H9 (cell line): ENCODE measurements at regions not wholly inside any gene's neighbourhood (a gene's known extent, or its start where the extent isn't known, plus 50 kb on each side); places are given as distances from the start of the nearest gene placed in this dataset.

ENCODE experiments used
- DNase-seq: peaks from one replicate; pipeline ENCODE4 v3.0.0-alpha.2; 2017
- H2AFZ ChIP-seq: one replicate; pipeline ENCODE4 v1.6.1; 2013; ENCODE audit warnings: mild to moderate bottlenecking, low read length, control low read depth, moderate library complexity
- H2AK5ac ChIP-seq: 2 replicates; pipeline ENCODE4 v1.6.1; 2013; ENCODE audit warnings: low read length, control low read depth, mixed read lengths; ENCODE audit not compliant: insufficient read length
- H2BK120ac ChIP-seq: one replicate; pipeline ENCODE4 v1.6.1; 2013; ENCODE audit warnings: low read depth, mild to moderate bottlenecking, low read length, control low read depth, inconsistent platforms; ENCODE audit not compliant: poor library complexity, severe bottlenecking
- H2BK12ac ChIP-seq: 2 replicates; pipeline ENCODE4 v1.6.1; 2013; ENCODE audit warnings: low read length, control low read depth, mixed read lengths, low read depth; ENCODE audit not compliant: insufficient read length
- H2BK15ac ChIP-seq: 2 replicates; pipeline ENCODE4 v1.6.1; 2013; ENCODE audit warnings: low read depth, low read length, control low read depth
- H2BK20ac ChIP-seq: one replicate; pipeline ENCODE4 v1.6.1; 2013; ENCODE audit warnings: low read depth, mild to moderate bottlenecking, low read length, control low read depth, inconsistent platforms; ENCODE audit not compliant: poor library complexity, severe bottlenecking
- H2BK5ac ChIP-seq: 2 replicates; pipeline ENCODE4 v1.6.1; 2013; ENCODE audit warnings: low read length, control low read depth, mixed read lengths; ENCODE audit not compliant: insufficient read length
- H3K14ac ChIP-seq: 2 replicates; pipeline ENCODE4 v1.6.1; 2013; ENCODE audit warnings: low read length, control low read depth; ENCODE audit not compliant: insufficient read depth
- H3K18ac ChIP-seq: 2 replicates; pipeline ENCODE4 v1.6.1; 2013; ENCODE audit warnings: low read depth, mild to moderate bottlenecking, mixed read lengths, low read length, control low read depth; ENCODE audit not compliant: insufficient read length
- H3K23ac ChIP-seq: 2 replicates; pipeline ENCODE4 v1.6.1; 2013; ENCODE audit warnings: low read length, control low read depth, mixed read lengths, low read depth; ENCODE audit not compliant: insufficient read length
- H3K23me2 ChIP-seq: 2 replicates; pipeline ENCODE4 v1.6.1; 2013; ENCODE audit warnings: low read depth, mild to moderate bottlenecking, mixed read lengths, low read length, control low read depth; ENCODE audit not compliant: insufficient read length, poor library complexity, severe bottlenecking
- H3K27ac ChIP-seq: 2 replicates; pipeline ENCODE4 v1.5.1; 2013; ENCODE audit warnings: low read length, control low read depth, mixed read lengths, low read depth; ENCODE audit not compliant: insufficient read length
- H3K27me3 ChIP-seq: 2 replicates; pipeline ENCODE4 v1.6.1; 2013; ENCODE audit warnings: low read length, control low read depth, inconsistent platforms; ENCODE audit not compliant: insufficient read depth
- H3K4ac ChIP-seq: 2 replicates; pipeline ENCODE4 v1.6.1; 2013; ENCODE audit warnings: low read depth, mild to moderate bottlenecking, control low read depth, inconsistent platforms, low read length, moderate library complexity
- H3K4me1 ChIP-seq: 2 replicates; pipeline ENCODE4 v1.6.1; 2013; ENCODE audit warnings: low read length, control low read depth, inconsistent platforms; ENCODE audit not compliant: insufficient read depth
- H3K4me2 ChIP-seq: 2 replicates; pipeline ENCODE4 v1.6.1; 2013; ENCODE audit warnings: low read length, control low read depth, mixed read lengths; ENCODE audit not compliant: insufficient read length, insufficient read depth
- H3K56ac ChIP-seq: 2 replicates; pipeline ENCODE4 v1.6.1; 2013; ENCODE audit warnings: low read depth, mild to moderate bottlenecking, mixed read lengths, low read length, control low read depth; ENCODE audit not compliant: insufficient read length
- H3K79me1 ChIP-seq: 2 replicates; pipeline ENCODE4 v1.6.1; 2013; ENCODE audit warnings: low read depth, mild to moderate bottlenecking, moderate library complexity, low read length, control low read depth, inconsistent platforms; ENCODE audit not compliant: insufficient read depth, poor library complexity, severe bottlenecking
- H3K79me2 ChIP-seq: 2 replicates; pipeline ENCODE4 v1.6.1; 2013; ENCODE audit warnings: low read length, control low read depth, inconsistent platforms; ENCODE audit not compliant: insufficient read depth
- H3K9ac ChIP-seq: 2 replicates; pipeline ENCODE4 v1.6.1; 2013; ENCODE audit warnings: low read length, control low read depth, mixed read lengths; ENCODE audit not compliant: insufficient read length; ENCODE audit errors: extremely low read depth
- H3K9me3 ChIP-seq: one replicate; pipeline ENCODE4 v1.6.1; 2013; ENCODE audit warnings: low read depth, low read length, inconsistent platforms; ENCODE audit not compliant: control insufficient read depth
- H3T11ph ChIP-seq: one replicate; pipeline ENCODE4 v1.6.1; 2013; ENCODE audit warnings: mild to moderate bottlenecking, low read length, control low read depth, inconsistent platforms
- H4K20me1 ChIP-seq: one replicate; pipeline ENCODE4 v1.6.1; 2013; ENCODE audit not compliant: control insufficient read depth, insufficient read length, insufficient read depth
- H4K5ac ChIP-seq: 2 replicates; pipeline ENCODE4 v1.6.1; 2013; ENCODE audit warnings: low read depth, mild to moderate bottlenecking, mixed read lengths, low read length, control low read depth; ENCODE audit not compliant: insufficient read length
- H4K8ac ChIP-seq: replicated peaks from 2 replicates; pipeline ENCODE4 v1.6.1; 2013; ENCODE audit warnings: low read length, control low read depth, mixed read lengths, low read depth; ENCODE audit not compliant: insufficient read length
- H4K91ac ChIP-seq: 2 replicates; pipeline ENCODE4 v1.6.1; 2013; ENCODE audit warnings: low read depth, mild to moderate bottlenecking, moderate library complexity, mixed read lengths, low read length, control low read depth; ENCODE audit not compliant: insufficient read length
- H3K27ac Mint-ChIP-seq, 3 experiments: 2 replicates in 2 of 3; 3 replicates in 1 of 3; pipeline ENCODE4 v1.8.0; 2020 to 2021; ENCODE audit warnings: mixed read lengths in 3 of 3, mild to moderate bottlenecking in 1 of 3, moderate library complexity in 1 of 3
- H3K27me3 Mint-ChIP-seq: 2 replicates; pipeline ENCODE4 v1.8.0; 2021; ENCODE audit warnings: low read depth, mild to moderate bottlenecking, moderate library complexity, mixed read lengths
- H3K36me3 Mint-ChIP-seq, 3 experiments: 2 replicates in 2 of 3; 3 replicates in 1 of 3; pipeline ENCODE4 v1.8.0; 2020 to 2021; ENCODE audit warnings: low read depth in 3 of 3, mixed read lengths in 3 of 3; ENCODE audit not compliant: insufficient read depth in 1 of 3
- H3K4me1 Mint-ChIP-seq, 2 experiments: 2 replicates each; pipeline ENCODE4 v1.8.0; 2020; ENCODE audit warnings: mixed read lengths in 2 of 2
- H3K4me3 Mint-ChIP-seq, 2 experiments: 2 replicates in 1 of 2; 3 replicates in 1 of 2; pipeline ENCODE4 v1.8.0; 2020 to 2021; ENCODE audit warnings: mild to moderate bottlenecking in 2 of 2, mixed read lengths in 2 of 2, moderate library complexity in 1 of 2
- H3K9me3 Mint-ChIP-seq, 2 experiments: 2 replicates in 1 of 2; 3 replicates in 1 of 2; pipeline ENCODE4 v1.8.0; 2020; ENCODE audit warnings: mild to moderate bottlenecking in 2 of 2, mixed read lengths in 2 of 2, moderate library complexity in 1 of 2
- CTCF ChIP-seq: fragments of 200-600 bp; sonication (generic); conservative IDR thresholded peaks from 3 replicates; pipeline ENCODE4 v1.8.0; 2021; ENCODE audit warnings: antibody characterized with exemption, mild to moderate bottlenecking
- WGBS: extraction: QIAGEN DNeasy Blood & Tissue Kit; methylation state at CpG from one replicate; pipeline ENCODE4 v1.1.7; 2013; ENCODE audit warnings: missing lambda C conversion rate, low lambda C conversion rate, mixed read lengths; ENCODE audit not compliant: insufficient read length; ENCODE audit errors: extremely low coverage; 5-methylcytosine and 5-hydroxymethylcytosine counted together

DNA sequence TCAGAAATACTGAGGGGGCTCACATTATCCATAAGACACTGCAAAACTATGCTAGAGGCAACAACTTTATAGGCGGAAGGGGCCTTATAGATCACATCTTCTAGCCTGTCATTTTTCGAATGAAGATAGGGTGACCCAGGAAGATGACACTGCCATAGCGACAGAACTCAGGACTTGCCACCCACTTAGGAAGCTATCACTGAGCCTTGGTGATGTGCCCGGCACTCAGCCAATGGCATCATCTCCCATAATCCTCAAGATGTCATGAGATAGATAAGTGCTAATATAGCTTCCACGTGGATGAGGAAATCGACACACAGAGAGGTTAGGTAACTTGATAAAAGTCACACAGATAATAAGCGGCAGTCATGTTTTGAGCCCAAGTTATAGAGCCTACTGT is 346.6 kb downstream of the DHX15 start:
- H2BK5ac ChIP-seq: no peak overlapping the region
- Mint-ChIP-seq H3K27me3 (peaks cover 1% of the 10 kb centered on the region; the same call in 1 of the 2 replicates), H3K4me1 (peaks cover 12 to 15% of the 10 kb centered on the region in 2 experiments), H3K27ac (no peak overlapping the region), H3K4me3 (no peak overlapping the region), H3K36me3 (no peaks in the 10 kb centered on the region), H3K9me3 (no peaks in the 10 kb centered on the region)
- no peak for DNase-seq
- no peaks in the 10 kb centered on the region for H3K79me1 ChIP-seq
- no peak overlapping the region for H3K18ac ChIP-seq
- H3K14ac ChIP-seq: no peak overlapping the region
- no peak overlapping the region for H2BK12ac ChIP-seq
- no peaks in the 10 kb centered on the region for H3K9me3 ChIP-seq
- no peak overlapping the region for H3K27ac ChIP-seq
- no peak overlapping the region for H3K9ac ChIP-seq
- H3K4me2 ChIP-seq: no peak overlapping the region
- no peak overlapping the region for H4K5ac ChIP-seq
- H3K27me3 ChIP-seq: no peaks in the 10 kb centered on the region
- no peak overlapping the region for H3T11ph ChIP-seq
- no peak overlapping the region for H2AK5ac ChIP-seq
- TF ChIP-seq CTCF: no peak
- H3K4ac ChIP-seq: no peak overlapping the region
- H2BK15ac ChIP-seq: no peak overlapping the region
- H3K56ac ChIP-seq: no peak overlapping the region
- no CpG with 5 or more reads among the region's 7 CpGs for WGBS
- no peak overlapping the region for H2BK20ac ChIP-seq
- H4K20me1 ChIP-seq: no peaks in the 10 kb centered on the region
- H3K4me1 ChIP-seq: no peaks in the 10 kb centered on the region; the same call in 1 of the 2 replicates
- H4K8ac ChIP-seq: no peak overlapping the region
- no peak overlapping the region for H2BK120ac ChIP-seq
- no peak overlapping the region for H4K91ac ChIP-seq
- no peak overlapping the region for H3K23ac ChIP-seq
- no peaks in the 10 kb centered on the region for H3K79me2 ChIP-seq
- no peak overlapping the region for H2AFZ ChIP-seq
- H3K23me2 ChIP-seq: no peaks in the 10 kb centered on the region
